ENCODE measurements at regions not wholly inside any gene's neighbourhood (a gene's known extent, or its start where the extent isn't known, plus 50 kb on each side); places are given as distances from the start of the nearest gene placed in this dataset.
A peak's percentile ranks its signal among the peaks of the same experiment; 100 is the strongest.

- no peak for ATAC-seq (ENCODE audit: poor library complexity)
- intact Hi-C loops (cut with DNase I), result no loop called here
These were observed 742.8 kb downstream of the DACH1 start for GRCh38 chr13:71124230-71124629.

GRCh38 chr13:71118779-71119364 lies 748.1 kb downstream of the DACH1 start:
- intact Hi-C loops (cut with DNase I), result no loop called here
- DNase-seq, result no peak
- ATAC-seq (ENCODE audit: poor library complexity), result no peak

More at GRCh38 chr13:71124230-71124629, 742.8 kb downstream of the DACH1 start:
- no peak for DNase-seq

GRCh38 chr13:71117920-71118319 lies 749.1 kb downstream of the DACH1 start:
- intact Hi-C loops (cut with DNase I), result no loop called here

DNA sequence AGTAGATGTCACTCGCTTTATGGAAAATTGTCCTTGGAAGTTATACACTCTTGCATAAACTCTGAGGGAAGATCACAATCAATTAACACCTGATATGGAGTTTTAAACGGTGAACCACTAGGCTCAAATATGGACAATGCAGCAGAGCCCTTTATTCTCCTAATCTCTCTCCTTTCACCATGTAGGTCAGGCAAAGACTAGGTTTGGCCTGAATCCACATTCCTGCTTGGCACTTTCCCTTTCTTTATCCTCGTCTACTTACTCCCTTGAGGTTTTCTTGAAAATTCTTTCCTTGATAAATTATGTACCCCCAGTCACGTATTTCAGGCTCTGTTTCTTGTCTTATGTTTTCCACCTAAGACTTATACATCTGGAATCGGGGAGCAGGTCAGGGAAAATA lies 751.7 kb downstream of the DACH1 start:
- ATAC-seq (ENCODE audit: poor library complexity), result no peak

More at GRCh38 chr13:71117920-71118319, 749.1 kb downstream of the DACH1 start:
- ATAC-seq (ENCODE audit: poor library complexity) (no peak), DNase-seq (no peak)

DNA sequence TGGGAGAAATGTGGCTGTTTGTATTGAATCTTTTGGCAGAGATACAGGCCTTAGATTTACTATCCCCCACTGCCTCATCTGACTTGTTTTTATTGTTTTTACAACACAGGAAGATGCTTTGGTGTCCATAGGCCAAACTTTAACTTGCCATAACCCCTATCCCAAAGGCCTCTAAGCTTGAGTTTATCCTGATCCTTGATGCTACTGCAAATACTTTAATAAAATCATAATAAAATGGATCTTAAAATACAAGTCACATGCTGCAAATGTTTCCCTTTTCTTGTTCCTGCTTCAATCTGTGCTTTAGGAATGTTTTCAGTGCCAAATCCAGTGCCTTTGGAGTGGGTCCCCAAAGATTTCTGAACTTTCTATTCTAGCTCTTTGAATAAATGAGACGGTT lies 770.6 kb downstream of the DACH1 start:
- DNase-seq (no peak), ATAC-seq (ENCODE audit: poor library complexity) (no peak)
- intact Hi-C loops (cut with DNase I), result no loop called here

More for the DNA sequence above, 751.7 kb downstream of the DACH1 start:
- no peak for DNase-seq
- intact Hi-C loops (cut with DNase I), result no loop called here

- DNase-seq (no peak), ATAC-seq (ENCODE audit: poor library complexity) (no peak)
- intact Hi-C loops (cut with DNase I), result no loop called here
These were observed 776.0 kb downstream of the DACH1 start for GRCh38 chr13:71090990-71091389.

GRCh38 chr13:71089056-71089455 lies 777.9 kb downstream of the DACH1 start:
- peak; percentile 52 for ATAC-seq (ENCODE audit: poor library complexity)
- intact Hi-C loops (cut with DNase I), result no loop called here
- DNase-seq, result no peak

DNA sequence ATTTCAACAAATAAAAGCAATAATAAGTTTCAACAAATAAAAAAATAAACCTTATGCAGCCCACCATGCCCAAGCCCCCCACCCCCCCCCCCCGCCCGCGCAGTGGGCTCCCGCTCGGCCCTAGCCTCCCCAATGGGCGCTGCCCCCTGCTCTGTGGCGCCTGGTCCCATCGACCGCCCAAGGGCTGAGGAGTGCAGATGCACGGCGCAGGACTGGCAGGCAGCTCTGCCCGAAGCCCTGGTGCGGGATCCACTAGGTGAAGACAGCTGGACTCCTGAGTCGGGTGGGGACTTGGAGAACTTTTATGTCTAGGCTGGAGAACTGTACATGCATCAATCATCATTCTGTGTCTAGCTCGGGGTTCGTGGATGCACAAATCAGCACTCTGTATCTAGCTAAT lies 779.6 kb downstream of the DACH1 start:
- intact Hi-C loops (cut with DNase I), result no loop called here
- DNase-seq (no peak), ATAC-seq (ENCODE audit: poor library complexity) (no peak)

GRCh38 chr13:71087006-71087405 lies 780.0 kb downstream of the DACH1 start:
- intact Hi-C loops (cut with DNase I), result no loop called here
- ATAC-seq (ENCODE audit: poor library complexity) (no peak), DNase-seq (no peak)

DNA sequence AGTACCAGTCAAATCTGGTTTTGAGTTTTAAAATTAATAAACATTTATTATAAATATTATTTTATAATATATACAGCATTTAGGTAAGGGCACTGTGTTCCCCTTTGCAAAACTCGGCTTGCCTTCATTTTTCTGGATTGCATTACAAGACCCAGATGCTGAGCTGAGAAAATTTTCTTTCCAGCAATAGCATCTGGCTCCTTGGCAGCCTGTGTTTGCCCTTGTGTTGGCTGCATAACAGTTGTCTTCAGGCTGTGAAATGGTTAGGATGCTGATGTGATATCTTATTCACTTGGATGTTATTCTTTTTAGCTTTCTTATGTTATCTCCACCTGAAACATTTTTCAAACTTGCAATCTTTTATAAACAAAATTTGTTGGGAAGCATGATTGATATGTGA lies 784.4 kb downstream of the DACH1 start:
- no peak for ATAC-seq (ENCODE audit: poor library complexity)
- DNase-seq, result no peak
- intact Hi-C loops (cut with DNase I), result no loop called here

GRCh38 chr13:71079638-71080037 lies 787.4 kb downstream of the DACH1 start:
- no peak for DNase-seq
- intact Hi-C loops (cut with DNase I), result no loop called here
- ATAC-seq (ENCODE audit: poor library complexity), result no peak

DNA sequence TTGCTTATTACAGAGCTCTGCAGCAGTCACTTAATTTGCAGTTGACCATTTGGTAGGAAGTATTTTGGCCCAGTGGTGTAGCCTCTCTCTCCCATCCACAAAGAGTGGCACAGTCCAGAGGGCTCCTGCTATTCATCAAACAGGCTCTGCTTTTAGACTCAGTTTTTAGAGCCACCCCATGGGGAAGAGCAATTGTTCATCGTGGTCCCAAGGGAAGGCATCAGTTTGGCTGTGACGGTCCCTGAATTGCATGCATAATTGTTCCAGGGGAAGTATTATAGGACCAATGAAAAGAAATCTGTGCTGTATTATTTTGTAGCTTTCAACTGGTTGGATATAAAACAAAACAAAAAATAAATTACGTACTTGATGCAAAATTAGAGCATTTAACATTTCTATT lies 799.0 kb downstream of the DACH1 start:
- DNase-seq, result no peak
- ATAC-seq (ENCODE audit: poor library complexity), result no peak
- intact Hi-C loops (cut with DNase I), result no loop called here

- intact Hi-C loops (cut with DNase I), result no loop called here
- no peak for ATAC-seq (ENCODE audit: poor library complexity)
- DNase-seq, result no peak
These were observed 799.7 kb downstream of the DACH1 start for GRCh38 chr13:71067165-71067815.

DNA sequence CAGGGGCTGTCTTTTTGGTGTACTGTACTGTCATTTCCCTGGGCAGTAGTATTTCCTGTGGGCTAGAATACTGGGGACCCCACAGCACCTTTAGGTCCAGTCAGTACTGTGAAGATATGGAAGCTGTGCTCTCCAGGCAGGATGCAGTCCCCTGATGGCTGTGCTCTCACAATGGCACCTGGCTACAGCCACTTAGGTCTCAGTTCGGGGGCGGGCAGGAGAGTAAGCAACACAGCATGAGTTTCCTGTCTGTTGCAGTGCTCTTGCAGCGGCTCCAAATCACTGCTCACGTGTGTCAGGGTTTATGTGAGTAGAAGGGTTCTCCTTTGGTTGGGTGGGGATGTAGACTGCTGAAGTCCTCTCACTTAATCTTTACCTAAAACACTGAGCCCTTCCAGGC lies 810.4 kb downstream of the DACH1 start:
- ATAC-seq (ENCODE audit: poor library complexity) (no peak), DNase-seq (no peak)
- intact Hi-C loops (cut with DNase I), result no loop called here

- intact Hi-C loops (cut with DNase I), result no loop called here
- ATAC-seq (ENCODE audit: poor library complexity) (no peak), DNase-seq (no peak)
These were observed 811.4 kb downstream of the DACH1 start for GRCh38 chr13:71055644-71056043.

DNA sequence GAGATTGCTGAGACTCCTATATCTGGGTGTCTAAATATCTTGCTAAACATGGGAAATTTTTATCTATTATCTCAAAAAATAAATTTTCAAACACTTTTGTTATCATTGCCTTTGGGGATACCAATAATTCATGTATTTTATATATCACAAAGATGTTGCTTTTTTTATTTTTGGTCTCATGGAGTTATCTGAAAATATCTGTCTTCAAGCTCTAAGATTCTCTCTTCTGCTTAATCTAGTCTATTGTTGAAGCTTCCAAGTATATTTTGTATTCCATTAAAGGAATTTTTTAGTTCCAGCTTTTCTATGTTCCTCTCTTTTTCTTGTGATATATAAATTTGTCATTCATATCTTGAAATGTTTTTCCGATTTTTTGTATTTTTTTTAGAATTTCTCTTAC lies 812.0 kb downstream of the DACH1 start:
- no peak for DNase-seq
- intact Hi-C loops (cut with DNase I), result no loop called here
- ATAC-seq (ENCODE audit: poor library complexity), result no peak

DNA sequence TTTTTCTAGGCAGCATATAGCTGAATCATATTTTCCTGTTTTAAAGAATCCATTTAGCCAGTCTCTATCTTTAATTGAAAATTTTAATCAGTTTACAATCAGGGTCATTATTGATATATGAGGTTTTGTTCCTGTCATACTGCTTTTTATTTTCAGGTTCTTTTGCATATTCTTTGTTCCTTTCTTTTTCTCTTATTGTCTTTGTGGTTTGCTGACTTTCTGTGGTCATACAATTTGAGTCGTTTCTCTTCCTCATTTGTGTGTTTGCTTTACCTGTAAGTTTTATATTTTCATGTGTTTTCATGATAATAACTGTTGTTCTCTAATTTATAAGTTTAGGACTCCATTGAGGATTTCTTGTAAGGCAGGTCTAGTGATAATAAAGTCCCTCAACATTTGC lies 812.6 kb downstream of the DACH1 start:
- intact Hi-C loops (cut with DNase I), result no loop called here
- DNase-seq, result no peak
- no peak for ATAC-seq (ENCODE audit: poor library complexity)

- intact Hi-C loops (cut with DNase I), result no loop called here
- DNase-seq (no peak), ATAC-seq (ENCODE audit: poor library complexity) (no peak)
These were observed 815.4 kb downstream of the DACH1 start for GRCh38 chr13:71051573-71051972.

DNA sequence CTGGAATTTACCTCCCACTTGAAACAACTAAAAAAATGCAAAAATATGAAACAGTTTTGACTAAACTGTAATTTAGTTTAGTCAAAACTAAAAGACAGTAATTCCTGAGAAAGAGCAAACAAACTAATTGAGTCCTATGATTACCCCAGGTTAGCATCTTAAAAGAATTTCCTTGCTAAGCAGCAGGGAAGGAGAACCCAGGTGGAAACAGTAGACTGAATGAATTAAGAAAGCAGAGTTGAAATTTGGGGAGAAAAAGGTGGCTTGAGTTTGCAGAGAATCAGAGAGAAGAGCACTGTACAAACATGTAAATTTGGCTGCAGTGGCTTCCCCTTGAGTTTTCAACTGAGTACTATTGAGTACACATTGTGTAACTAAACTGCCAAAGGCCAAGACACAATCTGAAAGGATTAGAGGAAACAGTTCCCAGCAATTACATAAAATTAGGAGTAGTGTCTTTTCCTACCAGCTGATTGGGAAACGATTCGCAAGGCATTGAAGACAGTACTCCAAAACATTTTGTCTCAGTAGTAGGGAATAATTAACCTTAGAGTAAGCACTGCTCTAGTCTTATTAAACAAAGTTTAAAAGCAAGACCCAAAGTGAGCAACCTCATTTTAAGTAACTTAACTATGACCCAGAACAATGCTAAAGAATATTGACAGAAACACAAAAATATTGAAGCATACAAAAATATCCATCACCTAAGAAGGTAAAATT lies 820.5 kb downstream of the DACH1 start:
- DNase-seq, result no peak
- intact Hi-C loops (cut with DNase I), result no loop called here
- ATAC-seq (ENCODE audit: poor library complexity), result no peak

GRCh38 chr13:71045101-71045500 lies 821.9 kb downstream of the DACH1 start:
- intact Hi-C loops (cut with DNase I), result no loop called here

More at GRCh38 chr13:71045101-71045500, 821.9 kb downstream of the DACH1 start:
- DNase-seq (no peak), ATAC-seq (ENCODE audit: poor library complexity) (no peak)
